ENCODE measurements at regions not wholly inside any gene's neighbourhood (a gene's known extent, or its start where the extent isn't known, plus 50 kb on each side); places are given as distances from the start of the nearest gene placed in this dataset.
A peak's percentile ranks its signal among the peaks of the same experiment; 100 is the strongest.

DNA sequence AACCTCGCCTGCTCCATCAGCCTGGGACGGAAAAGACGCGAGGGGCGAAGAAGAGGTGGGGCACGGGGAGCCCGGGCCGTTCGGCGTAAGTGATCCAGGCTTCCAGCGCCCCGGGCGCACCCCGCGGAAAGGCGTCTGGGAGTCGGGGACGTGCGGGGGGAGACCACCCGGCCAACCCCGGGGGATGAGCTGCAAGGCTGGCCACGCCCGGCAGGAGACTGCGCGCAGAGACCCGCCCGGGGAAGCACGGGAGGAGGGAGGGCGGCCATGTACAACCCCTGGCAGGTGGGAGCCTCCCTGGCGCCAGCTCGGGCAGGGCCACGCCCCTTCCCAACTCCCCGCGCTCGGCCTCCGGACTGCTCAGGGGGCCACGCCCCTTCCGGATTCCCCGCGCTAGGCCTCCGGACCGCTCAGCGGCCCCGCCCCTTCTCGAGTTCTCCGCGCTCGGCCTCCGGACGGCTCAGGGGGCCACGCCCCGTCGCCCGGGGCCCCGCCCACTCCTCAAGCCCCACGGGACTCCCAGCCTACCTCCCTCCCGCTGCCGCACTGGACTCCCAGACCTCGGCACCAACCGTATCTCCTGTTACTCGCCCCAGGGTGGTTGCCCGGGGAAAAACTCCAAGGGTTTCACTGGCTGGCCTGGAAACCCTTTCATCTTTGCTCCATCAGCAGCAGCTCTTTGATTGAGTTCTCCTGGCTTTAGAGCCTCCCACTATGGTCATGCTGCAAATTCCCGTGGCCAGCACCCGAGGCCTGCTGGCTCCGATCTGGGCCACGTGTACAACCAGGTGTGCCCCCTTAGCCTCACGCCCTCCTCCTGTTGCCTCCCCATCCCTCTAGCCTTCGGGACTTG, 284.4 kb downstream of the ZEB1 start:
- DNase-seq, result peak; percentile 75

DNA sequence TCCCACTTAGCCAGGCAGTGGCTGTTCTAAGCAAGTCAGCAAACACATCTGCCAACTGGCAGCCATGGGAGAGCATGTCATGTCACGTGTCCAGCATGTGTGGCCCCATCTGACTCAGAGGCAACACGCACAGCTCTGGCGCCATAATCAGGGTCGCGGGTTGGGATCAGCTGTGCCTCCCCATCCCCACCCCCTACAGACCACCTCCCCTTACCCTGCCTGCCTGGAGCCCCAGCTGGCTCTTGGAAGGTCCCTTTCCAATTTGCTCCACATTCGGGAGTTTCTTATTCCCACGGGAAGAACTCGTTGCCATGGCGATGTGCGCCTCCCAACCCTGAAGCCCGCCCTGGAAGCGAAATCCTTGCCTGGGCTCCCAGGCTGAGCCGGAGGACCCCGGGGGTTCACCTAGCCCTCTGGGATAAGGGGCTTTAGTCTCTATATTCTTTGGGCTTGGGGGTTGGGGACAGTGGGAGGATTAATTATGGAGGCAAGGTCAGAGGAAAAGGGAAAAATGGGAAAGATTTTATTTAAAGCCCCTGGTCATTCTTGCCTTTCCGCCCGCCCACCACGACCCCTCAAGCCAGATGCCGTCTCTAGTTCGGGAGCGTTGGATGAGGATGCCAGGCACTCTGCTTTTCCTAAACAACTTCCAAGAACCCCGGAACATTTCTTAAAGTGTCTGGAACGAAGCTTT, 283.7 kb downstream of the ZEB1 start:
- no peak for DNase-seq

DNA sequence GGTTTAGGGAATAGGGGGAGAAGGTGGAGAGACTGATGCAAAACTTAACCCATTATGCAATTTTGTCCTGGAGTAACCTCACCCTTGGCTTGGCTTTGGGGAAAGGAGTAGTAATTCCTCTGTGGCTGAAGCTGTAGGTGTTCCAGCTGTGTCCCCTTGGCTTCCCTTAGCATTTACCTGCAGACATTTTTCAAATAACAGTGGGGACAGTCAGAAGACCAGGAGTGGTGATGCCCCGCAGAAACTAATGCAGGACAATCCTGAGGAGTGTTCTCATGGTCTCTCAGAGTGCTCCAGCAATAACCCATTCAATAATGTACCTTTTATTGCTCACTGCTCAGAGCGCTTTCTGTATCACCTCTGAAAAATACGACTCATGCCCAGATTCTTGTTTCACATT, 282.1 kb downstream of the ZEB1 start:
- no peak for DNase-seq

DNA sequence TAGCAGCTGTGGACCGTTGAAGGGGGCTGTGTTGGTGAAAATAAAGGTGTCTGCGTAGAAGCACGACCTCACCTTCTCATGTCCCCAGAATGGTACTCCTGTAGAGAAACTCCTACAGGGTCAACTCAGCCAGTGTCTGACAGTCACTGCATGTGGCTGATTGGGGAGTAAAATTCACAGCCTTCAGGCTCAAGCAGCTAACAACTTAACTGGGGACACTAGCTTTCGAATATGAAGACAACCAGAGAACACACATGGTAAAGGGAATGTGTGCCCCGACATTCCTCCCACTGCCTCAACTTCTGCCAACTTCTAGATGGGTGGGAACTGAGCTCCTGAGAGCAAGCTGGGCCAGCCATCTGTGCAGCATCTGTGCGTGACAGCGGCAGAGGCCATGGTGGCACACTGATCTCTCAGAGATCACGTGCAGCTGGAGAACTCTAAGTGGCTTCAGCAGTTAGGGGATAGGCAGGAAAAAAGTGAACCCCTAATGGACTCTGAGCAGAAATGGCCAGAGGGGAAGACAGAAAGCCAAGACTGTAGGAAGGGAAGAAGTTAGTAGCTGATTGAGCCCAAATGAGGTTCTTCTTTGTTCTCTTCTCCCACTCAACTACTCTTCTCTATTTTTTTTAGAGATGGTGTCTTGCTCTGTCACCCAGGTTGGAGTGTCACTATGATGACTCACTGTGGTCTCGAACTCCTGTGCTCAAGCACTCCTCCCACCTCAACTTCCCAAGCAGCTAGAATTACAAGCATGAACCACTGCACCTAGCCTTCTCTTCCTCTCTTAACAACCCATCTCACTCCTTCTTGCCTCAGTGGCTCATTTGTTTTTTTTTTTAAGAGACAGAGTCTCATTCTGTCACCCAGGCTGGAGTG, 280.8 kb downstream of the ZEB1 start:
- no peak for DNase-seq

DNA sequence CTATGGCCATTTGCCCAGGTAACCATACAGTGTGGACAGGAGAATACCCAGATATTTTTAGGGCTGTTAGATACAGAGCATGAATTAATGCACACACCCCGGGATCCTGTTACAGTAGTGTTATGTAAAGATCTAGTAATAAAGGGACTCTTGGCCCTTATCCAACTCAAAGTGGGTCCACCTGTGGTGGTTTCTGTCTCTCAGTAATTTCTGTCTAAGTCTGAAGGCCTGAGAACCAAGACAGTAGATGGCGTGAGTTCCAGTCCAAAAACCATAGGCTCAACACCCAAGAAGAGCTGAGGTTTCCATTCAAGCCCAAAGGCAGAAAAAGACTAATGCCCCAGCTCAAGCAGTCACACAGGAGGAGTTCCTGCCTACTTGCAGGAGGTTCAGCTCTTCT, 277.7 kb downstream of the ZEB1 start:
- no peak for DNase-seq

DNA sequence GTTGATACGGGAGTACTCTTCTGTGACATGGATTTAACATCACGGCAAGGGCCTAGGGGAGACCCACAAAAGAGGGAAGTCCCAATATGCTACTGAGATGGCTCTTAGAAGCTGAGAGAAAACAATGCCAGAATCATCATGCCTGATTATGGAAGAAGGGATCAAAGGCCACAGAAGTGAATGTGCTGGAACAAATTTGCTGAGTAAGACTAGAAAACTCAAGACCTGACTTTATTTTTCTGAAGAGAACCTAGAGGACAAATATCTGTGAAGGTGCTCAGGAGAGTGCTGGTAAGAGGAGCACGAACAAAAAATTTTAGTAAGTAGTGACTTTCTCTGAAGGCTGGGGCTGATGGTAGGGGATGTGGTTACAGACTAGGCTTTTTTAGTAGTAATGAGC, 277.0 kb downstream of the ZEB1 start:
- DNase-seq, result no peak

DNA sequence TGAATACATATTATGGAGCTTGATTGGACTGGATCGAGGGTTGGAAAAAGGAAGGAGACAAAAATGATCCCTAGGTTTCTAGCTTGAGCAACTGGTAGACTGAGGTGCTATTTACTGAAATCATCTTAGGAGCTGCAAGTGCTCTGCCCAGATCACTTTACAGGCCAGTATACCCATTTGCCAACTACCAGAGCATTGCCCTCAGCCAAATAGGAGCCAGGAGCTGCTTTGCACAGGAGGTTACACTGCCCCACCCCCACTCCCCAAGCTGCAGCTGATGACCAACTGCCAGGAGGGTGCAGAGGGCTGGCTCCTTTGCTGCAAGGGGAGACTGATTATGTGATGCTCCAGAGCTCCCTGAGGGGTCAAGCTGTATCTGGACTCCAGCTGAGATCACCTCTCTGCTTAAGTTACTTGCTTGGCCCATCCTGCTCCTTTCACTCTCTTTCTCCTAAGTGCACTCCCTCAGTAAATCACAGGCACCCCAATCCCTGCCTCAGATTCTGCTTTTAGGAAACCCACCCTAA, 275.4 kb downstream of the ZEB1 start:
- DNase-seq, result no peak

DNA sequence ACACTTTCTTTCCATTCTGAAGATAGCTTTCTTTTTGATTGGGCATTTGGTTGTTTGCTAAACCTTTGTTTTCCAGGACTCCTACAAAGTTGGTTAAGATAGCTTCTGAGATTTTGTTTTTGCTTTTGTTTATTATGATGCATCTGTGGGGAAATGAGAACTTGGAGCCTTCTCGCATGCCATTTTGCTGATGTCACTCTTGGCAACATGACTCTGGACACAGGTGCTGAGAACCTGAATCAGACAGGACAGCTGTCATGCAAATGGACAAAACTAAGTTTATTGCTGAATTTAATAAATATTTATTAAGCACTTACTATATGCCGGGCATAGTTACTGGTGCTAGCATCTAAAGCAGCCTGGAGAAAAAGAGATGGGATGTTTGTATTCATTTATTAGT, 274.1 kb downstream of the ZEB1 start:
- DNase-seq, result no peak

DNA sequence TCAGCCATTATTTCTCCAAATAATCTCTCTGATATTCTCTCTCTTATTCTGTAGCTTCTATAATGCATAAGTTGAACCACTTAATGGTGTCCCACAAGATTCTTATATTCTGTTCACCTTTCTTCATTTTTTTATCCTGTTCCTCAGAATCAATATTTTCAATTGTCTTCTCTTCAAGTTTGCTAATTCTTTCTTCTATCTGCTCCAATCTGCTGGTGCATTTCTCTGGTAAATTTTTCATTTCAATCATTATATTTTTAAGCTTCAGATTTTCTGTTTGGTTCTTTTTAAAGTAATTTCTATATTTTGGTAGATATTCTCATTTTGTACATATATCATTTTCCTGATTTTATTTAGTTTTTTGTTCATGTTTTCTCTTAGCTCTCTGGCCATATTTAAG, 272.6 kb downstream of the ZEB1 start:
- no peak for DNase-seq

DNA sequence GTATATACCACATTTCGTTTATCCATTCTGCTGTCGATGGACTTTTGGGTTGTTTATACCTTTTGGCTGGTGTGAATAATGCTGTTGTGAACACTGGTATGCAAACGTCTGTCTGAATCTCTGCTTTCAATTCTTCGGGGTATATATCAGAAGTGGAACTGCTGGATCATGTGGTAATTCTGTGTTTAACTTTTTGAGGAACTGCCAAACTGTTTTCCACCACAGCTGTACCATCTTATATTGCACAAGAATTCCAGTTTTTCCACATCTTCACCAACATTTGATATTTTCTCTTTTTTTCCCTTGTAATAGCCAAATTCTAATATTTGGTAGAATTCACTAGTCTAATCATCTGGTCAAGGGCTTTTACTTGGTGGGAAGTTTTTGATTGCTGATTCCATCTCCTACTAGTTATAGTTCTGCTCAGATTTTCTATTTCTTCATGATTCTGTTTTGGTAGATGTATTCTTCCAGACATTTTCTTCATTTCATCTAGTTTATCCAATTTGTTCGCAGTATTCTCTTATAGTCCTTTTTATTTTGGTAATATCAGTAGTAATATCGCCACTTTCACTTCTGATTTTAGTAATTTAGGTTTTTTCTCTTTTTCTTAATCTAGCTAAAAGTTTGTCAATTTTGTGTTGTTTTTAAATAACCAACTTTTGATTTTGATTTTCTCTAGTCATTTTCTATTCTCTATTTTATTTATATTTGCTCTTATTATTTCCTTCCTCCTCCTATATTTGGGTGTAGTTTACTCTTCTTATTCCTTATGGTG, 271.2 kb downstream of the ZEB1 start:
- DNase-seq, result no peak

DNA sequence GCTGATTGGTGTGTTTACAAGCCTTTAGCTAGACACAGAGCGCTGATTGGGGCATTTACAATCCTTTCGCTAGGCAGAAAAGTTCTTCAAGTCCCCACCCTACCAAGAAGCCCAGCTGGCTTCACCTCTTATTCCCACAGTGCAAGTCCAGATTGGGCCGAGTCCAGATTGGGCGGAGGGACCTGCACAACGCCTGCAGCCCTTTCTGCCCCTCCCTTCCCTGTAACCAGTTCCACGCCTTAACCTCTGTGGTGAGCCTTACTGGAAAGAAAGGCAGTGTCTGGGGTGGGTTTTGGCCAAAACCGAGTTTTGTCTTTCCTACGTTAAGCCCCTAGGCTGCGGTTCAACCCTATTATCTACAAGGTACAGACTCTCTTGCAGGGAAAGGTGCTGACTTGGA, 268.7 kb downstream of the ZEB1 start:
- no peak for DNase-seq

DNA sequence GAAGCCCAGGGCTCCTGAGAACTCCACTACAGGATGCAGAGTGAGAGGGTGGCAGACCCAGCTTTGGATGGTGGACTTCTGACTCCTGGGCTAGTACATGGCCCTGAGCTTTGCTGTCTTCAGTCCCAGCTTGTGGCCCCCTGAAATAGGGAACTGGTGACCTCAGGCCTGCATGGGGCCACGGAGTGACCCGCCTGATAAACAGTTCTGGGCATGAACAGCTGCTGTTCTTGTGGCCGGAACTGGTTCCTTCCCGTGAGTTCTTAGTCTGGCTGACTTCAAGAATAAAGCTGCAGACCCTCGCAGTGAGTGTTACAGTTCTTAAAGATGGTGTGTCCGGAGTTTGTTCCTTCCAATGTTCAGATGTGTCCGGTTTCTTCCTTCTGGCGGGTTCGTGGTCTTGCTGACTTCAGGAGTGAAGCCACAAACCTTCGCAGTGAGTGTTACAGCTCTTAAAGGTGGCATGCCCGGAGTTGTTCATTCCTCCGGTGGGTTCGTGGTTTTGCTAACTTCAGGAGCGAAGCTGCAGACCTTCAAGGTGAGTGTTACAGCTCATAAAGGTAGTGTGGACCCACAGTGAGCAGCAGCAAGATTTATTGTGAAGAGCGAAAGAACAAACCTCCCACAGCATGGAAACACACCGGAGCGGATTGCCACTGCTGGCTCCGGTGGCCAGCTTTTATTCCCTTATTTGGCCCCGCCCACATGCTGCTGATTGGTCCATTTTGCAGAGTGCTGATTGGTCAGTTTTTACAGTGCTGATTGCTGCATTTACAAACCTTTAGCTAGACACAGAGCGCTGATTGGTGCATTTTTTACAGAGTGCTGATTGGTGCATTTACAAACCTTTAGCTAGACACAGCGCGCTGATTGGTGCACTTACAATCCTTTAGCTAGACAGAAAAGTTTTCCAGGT, 268.0 kb downstream of the ZEB1 start:
- DNase-seq, result no peak

DNA sequence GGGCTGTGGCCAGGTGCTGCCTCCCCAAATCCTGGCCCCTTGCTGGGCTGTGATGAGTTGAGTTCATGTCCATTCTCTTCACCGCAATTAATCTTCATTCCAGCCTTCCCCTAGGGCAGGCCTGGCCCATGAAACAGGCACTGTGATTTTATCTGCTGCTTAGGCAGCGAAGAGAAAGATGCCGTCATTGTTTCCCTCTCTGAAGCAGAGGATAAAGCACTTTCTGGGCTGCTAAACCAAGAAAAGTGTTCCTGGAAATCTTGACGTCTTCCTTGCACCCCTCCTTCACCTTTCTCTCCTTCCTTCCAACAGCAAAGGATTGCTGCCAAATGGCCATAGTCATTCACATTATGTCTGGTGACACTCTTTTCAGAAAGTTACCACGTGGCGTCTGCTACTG, 265.9 kb downstream of the ZEB1 start:
- no peak for DNase-seq

DNA sequence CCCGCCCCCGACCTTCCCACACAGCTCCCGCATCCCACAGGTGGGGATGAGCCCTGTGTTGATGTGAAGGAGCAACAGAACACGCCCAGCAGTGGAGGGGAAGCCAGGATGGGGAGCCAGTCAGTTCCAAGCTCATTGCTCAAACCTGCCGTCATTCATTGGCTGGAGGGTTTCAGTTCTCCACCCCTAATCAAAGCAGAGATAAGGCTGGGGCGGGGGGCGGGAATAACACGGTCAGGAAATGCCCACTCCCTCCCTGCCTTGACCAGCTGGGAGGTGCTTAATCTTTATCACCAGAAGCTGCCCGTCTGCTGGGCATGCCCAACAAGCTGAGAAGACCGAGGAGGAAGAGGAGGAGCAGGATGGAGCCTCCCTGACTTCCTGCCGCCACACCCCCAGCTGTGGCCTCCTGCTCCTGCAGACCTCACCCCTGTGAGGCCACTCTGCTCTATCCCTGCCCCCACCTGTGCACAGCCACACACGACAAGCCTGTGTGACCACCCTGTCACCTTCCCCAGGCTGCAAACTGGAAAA, 265.1 kb downstream of the ZEB1 start:
- DNase-seq, result no peak

DNA sequence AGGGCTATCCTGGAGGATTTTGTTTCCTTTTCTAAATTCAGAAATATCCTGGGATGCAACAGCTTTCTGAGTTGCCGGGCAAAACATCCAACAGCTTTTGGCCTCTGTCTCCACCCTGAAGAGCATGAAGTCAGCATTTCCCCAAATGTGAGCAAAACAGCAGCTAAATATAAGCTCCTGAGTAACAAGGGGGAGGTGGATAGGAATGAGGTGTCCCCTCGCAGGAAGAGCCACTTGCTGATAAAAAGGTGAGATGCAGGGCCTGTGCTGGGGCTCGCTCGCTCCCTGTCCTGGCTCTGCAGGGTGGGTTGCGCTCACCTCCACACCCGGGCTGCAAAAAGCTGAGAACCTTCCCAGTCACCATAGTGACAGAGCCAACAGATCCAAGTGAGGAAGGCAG, 264.3 kb downstream of the ZEB1 start:
- DNase-seq, result no peak

DNA sequence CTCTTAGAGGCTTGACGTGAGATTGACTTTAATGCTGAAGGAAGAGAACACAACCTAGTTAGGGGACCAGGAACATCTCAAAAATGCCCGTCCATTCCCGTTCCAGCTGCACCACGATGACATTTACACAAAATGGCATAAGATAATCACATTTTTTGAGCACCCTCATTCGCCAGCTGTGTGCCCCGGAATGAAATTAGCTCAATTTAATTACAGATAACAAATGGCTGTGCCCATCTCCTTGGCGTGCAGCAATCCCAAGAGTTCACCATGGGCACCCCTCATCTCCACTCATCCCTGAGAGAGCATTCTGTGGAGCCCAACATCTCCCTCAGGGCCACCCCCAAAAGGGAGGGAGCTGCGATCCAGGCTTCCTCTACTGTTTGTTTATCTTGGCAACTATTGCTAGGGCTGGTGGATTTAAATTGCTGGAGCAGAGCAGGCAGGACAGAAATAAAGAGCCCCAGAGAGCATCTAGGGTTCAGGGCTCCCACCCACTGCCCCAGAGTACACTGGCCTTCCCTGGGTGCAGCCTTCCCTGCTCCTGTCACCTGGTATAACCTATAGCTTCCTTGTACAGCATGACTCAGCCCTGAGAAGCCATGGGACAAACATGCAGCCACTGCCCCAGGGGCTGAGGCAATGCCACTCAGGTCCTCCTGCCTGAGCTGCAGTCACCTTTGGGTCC, 263.5 kb downstream of the ZEB1 start:
- DNase-seq, result no peak

DNA sequence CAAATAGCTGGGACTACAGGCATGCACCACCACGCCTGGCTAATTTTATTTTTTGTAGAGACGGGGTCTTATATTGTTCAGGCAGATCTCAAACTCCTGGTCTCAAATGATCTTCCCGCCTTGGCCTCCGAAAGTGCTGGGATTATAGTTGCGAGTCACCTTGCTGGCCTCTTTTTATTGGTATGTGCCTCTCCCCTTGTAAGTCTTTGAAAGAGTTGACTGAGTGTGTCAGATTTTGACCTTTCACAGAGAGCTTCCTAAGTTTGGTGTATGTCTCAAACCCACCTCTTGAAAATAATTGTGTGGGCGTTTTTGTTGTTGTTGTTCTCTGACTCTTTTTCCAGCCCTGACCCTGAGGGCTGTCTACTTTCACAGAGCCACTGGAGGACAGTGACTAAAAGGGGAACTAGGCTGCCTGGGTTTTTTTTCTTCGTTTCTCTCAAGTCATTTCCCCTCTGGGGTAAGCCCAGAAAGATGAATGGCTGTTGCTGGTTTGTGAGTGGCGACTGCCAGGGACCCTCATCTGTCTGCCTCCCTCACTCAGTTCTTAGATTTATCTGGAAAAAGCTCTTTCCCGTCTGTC, 262.8 kb downstream of the ZEB1 start:
- DNase-seq, result no peak

DNA sequence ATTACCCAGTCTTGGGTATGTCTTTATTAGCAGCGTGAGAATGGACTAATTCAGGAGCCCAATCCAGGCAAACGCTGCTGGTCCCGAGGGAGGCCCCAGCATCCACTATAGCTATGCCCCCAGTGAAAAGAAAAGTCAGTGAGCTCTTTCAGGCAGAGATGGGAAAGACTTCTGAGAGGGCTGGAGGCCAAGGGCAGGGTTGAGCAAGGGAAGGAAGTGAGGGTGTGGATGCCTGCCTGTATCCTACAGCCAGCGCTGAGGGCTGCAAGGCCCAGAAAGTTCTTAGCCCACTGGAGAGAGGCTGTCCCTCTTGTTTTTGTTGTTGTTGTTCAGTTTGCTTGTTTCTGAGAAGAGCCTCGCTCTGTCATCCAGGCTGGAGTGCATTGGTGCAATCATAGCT, 261.6 kb downstream of the ZEB1 start:
- no peak for DNase-seq

Data from NCI-H526 treated with DMSO at 0.1 percent for 48 hours (cell line).